Epithelial cell of esophagus (primary cell): ENCODE measurements at regions not wholly inside any gene's neighbourhood (a gene's known extent, or its start where the extent isn't known, plus 50 kb on each side); places are given as distances from the start of the nearest gene placed in this dataset.
A peak's percentile ranks its signal among the peaks of the same experiment; 100 is the strongest.

Source experiments
- DNase-seq: peaks from one replicate; pipeline ENCODE4 v3.0.0; 2010; ENCODE audit warnings: low read depth
- H3K4me3 ChIP-seq: 2 replicates; pipeline ENCODE4 v1.5.1; 2011; ENCODE audit warnings: mild to moderate bottlenecking, low read length, control low read depth
- CTCF ChIP-seq: IDR thresholded peaks from 2 replicates; pipeline ENCODE4 v1.5.1; 2011; ENCODE audit warnings: low read depth, mild to moderate bottlenecking, low read length, control low read depth, inconsistent platforms; ENCODE audit not compliant: insufficient read depth; ENCODE audit errors: missing control alignments

GRCh38 chr4:119746951-119747350 lies 118.3 kb upstream of the PDE5A start:
- no peak for DNase-seq
- no peak overlapping the region for H3K4me3 ChIP-seq
- TF ChIP-seq CTCF, result no peak

DNA sequence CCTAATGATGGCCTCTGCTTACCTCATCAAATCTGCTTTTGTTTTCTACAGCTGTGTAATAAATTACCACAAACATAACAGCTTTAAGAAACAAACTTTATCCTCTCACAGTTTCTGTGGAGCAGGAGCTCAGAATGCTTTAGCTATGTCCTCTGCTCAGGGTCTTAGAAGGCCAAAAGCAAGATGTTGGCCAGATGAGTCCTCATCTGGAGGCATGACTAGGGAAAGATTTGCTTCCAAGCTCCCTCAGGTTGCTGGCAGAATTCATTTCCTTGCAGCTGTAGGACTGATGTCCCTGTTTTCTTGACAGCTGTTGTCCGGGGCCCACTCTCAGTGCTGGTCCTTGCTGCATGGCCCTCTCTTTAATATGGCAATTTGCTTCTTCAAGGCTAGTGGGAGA lies 116.7 kb upstream of the PDE5A start:
- no peak overlapping the region for H3K4me3 ChIP-seq
- no peak for TF ChIP-seq CTCF
- DNase-seq, result no peak

DNA sequence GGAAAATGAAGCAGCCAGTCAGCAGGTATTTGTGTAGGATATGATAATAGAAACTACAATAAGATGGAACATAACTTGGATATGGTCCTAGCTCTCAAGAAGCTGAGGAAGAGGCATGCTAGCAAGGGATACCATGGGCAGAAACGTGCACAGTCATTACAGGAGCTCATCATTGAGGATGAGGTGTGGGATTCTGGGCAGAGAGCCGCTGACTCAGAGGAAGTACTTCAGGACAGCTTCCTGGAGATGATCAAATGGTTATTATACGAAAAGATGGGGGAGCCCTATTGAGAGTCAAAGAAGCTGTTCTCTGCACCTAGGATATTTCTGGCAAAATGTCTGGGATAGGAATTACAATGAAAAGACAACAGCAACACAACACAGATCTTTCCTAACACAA lies 116.0 kb upstream of the PDE5A start:
- no peak overlapping the region for H3K4me3 ChIP-seq
- peak; percentile 16 for DNase-seq
- TF ChIP-seq CTCF, result no peak

DNA sequence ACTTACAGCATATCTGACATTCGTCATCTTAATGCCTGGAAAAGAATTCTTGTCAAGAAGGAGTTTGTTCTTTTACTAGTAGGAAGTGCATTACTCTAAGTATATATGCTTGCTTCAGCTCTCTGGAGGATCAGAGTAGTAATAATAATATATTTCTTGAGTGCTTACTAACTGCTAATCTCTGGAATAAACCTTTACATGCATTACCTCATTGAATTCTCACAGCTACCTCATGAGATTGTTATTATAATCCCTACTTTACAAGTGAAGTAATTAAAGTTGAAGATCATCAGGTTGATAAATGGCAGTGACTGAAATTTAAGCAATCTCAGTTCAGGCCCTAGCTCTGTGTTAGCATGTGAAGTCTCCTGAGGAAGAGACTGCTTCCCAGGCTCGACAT lies 115.0 kb upstream of the PDE5A start:
- H3K4me3 ChIP-seq, result no peak overlapping the region
- no peak for DNase-seq
- no peak for TF ChIP-seq CTCF

GRCh38 chr4:119739796-119740195 lies 111.2 kb upstream of the PDE5A start:
- no peak for TF ChIP-seq CTCF
- no peak for DNase-seq
- H3K4me3 ChIP-seq, result no peak overlapping the region

DNA sequence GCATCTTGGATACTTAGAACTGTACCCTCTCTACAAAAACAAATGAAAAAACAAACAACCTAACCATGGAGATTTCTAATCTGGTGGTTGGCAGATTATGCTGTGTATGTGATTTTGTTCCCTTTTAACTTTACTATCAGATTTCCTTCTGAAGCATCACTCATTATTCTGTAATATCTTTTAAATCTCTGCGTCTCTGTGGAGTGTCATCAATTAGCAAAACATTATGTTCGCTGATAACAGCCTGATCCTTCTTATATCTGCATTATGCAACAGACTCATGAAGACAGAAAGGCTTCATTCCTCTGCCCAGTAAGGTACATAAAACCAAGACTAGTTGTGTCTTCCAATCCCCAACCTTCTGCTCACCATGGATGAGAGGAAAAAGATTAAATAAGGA lies 110.3 kb upstream of the PDE5A start:
- no peak for DNase-seq

More for the DNA sequence above, 110.3 kb upstream of the PDE5A start:
- TF ChIP-seq CTCF, result no peak
- no peak overlapping the region for H3K4me3 ChIP-seq
